ENCODE measurements at regions not wholly inside any gene's neighbourhood (a gene's known extent, or its start where the extent isn't known, plus 50 kb on each side); places are given as distances from the start of the nearest gene placed in this dataset.

DNA sequence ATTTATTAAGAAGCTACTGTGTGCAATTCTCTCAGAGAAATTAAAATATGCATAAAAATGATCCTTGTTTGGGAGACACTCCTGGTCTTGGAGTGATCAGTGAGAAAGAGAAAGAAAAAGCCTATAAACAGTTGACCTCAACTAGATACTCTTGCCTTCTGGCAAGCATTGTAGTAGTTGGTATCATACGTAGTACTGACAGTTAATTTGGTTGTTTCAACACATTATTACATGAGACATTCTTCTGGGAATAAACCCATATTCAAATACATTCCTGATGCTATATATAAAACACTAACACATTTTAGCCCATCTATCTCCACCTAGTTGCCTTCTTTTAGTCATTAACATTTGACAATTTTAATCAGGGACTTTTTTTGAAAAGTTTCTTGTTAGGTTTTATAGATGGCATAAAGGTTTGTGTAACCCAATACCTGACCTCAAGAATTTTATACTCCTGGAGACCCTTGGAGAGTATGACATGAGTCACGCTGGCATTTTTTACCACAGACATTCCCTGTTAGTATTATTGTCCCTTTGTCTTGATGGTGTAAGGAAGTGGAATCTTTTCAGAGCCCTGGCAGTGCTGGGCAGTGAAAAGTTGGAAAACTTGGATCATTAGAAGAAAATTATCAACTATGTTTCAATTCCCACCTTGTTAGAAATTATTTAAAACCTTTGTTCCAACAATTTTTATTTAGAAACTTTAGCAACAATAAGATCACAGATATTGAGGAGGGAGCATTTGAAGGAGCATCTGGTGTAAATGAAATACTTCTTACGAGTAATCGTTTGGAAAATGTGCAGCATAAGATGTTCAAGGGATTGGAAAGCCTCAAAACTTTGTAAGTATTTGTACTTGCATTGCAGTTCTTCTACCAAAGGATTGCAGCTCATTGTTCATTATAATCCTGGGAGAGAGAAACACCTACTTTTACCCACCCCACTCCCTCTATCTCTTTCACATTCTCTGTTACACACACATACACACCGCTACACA is 167.1 kb upstream of the PACRGL start:
- no peak for DNase-seq

GRCh38 chr4:20538905-20539304 is 161.4 kb upstream of the PACRGL start:
- no peak for DNase-seq

DNA sequence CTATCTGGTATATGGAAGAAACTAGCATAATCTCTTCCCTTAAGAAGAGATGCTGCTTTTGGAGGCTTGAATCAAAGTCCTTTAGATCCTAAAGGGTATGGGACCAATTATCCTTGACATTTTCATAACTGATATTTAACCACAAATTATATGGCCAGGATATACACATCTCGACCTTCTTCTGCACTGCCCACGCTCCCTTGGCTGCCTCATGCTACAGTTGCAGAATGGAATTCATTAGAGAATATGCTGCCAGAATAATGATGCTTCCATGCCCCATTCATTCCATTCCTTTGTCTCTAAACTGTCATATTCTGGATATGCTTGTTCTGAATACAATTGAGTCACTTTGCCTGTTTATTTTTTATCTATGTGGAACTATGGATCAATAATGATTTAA is 157.1 kb upstream of the PACRGL start:
- no peak for DNase-seq

- DNase-seq: no peak
Measured at GRCh38 chr4:20544645-20545044, 155.6 kb upstream of the PACRGL start.

- no peak for DNase-seq
Measured at GRCh38 chr4:20552004-20552403, 148.3 kb upstream of the PACRGL start.

DNA sequence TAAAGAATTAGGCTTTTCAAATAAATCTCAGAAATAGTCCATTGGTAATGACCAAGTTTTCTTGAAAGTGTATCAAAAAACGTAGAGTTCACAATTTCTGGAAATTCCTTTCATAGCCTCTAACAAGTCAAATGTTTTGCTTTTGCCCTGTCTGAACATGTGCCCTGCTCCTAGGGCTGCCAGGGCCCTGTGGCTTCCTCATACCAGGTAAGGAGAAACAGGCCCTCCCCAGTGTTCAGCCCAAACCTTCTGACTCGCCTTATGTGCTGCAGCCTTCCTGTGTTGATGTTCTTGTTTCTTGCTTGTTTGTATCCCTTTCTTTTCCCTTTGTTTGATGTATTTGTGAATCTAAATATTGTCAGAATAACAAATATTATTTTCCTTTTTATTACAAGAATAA is 146.1 kb upstream of the PACRGL start:
- no peak for DNase-seq

GRCh38 chr4:20565075-20565721 is 135.1 kb upstream of the PACRGL start:
- DNase-seq: no peak

DNA sequence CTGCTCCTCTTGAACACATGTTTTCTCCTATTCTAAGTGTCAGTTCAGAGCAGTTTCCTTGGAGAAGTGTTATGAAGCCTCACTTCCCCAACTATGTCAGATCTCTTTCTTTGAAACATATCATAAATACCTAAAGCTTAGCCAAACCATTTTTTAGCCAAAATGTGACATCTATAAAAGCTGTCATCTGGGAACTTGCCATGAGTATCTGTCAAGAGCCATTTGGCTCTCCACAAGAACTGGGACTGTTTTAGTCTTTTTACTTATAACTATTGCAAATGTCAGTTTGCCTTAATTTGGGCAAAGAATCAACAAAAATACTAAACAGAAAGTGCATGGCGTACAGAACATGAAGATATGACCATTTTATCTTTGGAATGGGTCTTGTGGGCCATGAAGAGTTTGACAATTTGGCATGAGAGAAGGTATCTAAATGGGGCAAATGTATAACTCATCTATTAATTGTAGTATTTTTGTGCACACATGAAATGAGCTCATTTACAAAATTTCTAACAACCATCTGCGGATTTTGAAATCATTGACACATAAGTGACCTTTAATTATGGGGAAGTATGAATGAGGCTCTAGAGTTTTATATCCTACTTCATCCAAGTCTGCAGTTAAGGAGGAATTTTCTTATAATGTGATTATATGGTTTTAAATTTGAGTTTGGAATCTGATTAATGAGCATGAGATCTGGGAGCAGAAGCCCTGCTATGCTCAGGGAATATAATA is 129.1 kb upstream of the PACRGL start:
- no peak for DNase-seq

- DNase-seq: no peak
Measured at GRCh38 chr4:20572976-20573375, 127.3 kb upstream of the PACRGL start.

- no peak for DNase-seq
Measured at GRCh38 chr4:20574986-20575385, 125.3 kb upstream of the PACRGL start.

- peak; percentile 27 for DNase-seq
Measured at GRCh38 chr4:20575486-20575885, 124.8 kb upstream of the PACRGL start.

DNA sequence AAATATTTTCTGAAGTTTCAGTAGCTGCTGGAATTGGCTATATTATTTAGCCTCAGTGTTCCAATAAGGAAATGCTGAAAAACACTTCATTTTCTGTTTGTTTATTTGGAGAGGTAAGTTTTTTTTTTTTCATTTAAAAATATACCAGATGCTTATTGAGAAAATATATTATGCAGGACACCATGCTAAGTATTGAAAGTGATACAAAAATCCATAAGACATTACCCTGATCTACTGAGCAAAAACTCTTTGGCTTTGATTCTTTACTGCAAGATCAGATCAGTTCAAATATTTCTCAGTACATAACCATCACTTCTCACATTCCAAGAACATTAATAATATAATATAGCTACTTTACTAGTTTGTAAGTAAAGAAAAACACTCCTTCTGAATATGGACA is 123.4 kb upstream of the PACRGL start:
- DNase-seq: no peak

GRCh38 chr4:20577702-20578101 is 122.6 kb upstream of the PACRGL start:
- no peak for DNase-seq

DNA sequence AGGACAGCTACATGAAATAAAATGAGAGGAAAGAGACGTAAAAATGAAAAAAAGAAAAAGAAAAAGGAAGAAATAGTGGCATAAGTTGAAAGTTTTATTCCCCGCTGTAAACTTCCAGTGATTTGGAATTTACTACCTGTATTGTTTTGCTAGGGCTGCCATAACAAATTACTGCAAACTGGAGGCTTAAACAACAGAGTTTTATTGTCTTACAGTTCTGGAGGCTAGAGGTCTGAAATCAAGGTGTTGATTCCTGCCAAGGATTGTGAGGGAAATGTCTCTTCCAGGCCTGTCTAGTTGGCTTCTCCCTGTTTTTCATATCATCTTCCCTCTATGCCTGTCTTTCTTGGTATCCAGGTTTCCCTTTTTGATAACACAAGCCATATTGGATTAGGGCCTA is 119.4 kb upstream of the PACRGL start:
- DNase-seq: no peak

DNA sequence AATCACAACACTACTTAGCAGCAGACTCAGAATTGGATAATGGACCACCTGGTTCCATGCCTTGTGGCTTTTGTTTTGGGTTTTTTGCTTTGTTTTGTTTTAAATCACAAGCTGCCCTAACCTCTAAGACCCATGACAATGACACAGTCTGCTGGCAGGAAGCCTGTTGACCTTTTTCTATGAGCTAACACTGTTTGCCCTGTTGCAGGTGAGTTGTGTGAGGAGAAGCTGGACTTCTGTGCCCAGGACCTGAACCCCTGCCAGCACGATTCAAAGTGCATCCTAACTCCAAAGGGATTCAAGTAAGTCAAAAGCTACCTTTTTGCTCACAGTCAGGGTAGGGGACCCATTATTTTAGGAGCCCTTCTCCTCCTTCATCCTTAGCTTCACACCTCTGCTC is 110.8 kb upstream of the PACRGL start:
- DNase-seq: no peak

DNA sequence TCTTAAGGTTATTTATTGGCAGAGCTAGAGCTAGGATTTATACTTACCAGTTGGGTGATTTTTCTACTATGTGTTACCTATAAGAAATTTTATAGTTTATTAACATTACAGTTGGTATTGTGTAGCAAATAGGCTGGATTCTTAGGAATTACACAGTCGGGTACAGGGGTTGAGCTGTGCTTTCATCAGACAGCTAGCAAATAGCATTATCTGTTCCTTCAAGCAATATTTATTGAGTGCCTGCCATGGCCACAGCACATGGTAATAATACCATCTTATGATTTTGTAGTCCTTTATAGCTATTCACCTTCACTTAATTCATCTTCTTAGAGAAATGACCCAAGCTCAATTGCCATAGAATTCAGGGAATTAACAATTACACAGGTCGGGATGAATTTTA is 109.4 kb upstream of the PACRGL start:
- no peak for DNase-seq

- DNase-seq: no peak
Measured at GRCh38 chr4:20591571-20591970, 108.7 kb upstream of the PACRGL start.

DNA sequence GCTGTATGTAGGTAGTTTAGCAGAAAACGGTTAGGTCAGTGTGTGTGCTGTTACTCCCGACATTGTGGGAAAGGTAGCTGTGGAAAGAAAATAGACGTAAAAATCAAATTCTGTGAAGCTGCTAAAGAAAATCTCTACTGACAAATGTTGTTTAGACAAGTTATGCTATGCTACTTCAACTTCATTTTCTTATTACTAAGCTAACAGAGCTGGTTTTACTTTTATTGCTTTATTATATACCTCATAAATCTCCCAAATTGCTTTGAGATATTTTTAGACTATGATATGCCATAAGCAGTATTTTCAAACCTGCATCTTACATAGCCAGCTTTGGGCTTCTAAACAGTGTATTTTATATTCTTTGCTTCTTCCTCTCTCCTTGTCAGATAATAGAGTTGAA is 108.2 kb upstream of the PACRGL start:
- DNase-seq: no peak

GRCh38 chr4:20592663-20593062 is 107.6 kb upstream of the PACRGL start:
- no peak for DNase-seq

DNA sequence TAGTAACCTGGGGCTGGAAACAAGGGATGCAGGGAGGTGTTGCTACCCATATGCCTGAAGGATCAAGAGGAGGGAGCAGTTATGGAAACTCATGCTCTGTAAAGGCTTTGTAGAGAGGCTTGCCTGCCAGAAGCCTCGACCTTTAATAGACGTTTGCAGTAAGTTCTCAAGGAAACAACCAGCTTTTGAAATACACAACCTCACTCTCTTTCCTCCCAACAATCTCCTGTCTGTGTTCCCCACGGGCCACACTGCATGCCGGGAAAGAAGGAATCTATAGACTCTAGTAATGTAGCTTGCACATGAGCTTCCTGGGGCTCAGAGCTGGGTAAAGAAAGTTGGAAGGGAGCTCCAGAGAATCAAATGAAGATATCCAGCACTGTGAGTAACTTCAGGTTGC is 101.6 kb upstream of the PACRGL start:
- DNase-seq: no peak

- DNase-seq: no peak
Measured at GRCh38 chr4:20603671-20604313, 96.5 kb upstream of the PACRGL start.

- DNase-seq: no peak
Measured at GRCh38 chr4:20612313-20612712, 87.9 kb upstream of the PACRGL start.

GRCh38 chr4:20614816-20615215 is 85.4 kb upstream of the PACRGL start:
- DNase-seq: no peak
